Loucy (cell line): ENCODE measurements at regions not wholly inside any gene's neighbourhood (a gene's known extent, or its start where the extent isn't known, plus 50 kb on each side); places are given as distances from the start of the nearest gene placed in this dataset.

Experiments used
- EZH2phosphoT487 ChIP-seq: fragments of 200-600 bp; IDR thresholded peaks from 2 replicates; pipeline ENCODE4 v1.6.1; 2018; ENCODE audit warnings: antibody characterized with exemption, mild to moderate bottlenecking, moderate library complexity, borderline replicate concordance
- TF ChIP-seq, protein P1 (sequence below): fragments of 200-600 bp; sonication (generic); conservative IDR thresholded peaks from 2 replicates; pipeline ENCODE4 v1.5.1; 2014; ENCODE audit warnings: mild to moderate bottlenecking, antibody characterized with exemption, low read length

DNA sequence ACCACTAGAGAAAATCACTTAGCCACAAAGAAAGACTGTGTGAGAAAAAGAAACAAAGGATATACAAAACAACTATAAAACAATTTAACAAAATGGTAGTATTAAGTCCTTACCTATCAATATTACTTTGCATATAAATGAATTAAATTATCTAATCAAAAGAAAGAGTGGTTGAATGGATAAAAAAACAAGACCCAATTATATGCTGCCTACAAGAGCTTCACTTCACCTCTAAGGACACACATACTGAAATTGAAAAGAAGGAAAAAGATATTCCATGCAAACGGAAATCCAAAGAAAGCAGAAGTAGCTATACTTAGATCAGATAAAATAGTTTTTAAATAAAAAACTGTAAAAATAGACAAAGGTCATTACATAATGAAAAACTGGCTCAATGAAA lies 134.9 kb upstream of the CCDC196 start:
- no peak for TF ChIP-seq EZH2phosphoT487
- TF ChIP-seq, protein P1, sequence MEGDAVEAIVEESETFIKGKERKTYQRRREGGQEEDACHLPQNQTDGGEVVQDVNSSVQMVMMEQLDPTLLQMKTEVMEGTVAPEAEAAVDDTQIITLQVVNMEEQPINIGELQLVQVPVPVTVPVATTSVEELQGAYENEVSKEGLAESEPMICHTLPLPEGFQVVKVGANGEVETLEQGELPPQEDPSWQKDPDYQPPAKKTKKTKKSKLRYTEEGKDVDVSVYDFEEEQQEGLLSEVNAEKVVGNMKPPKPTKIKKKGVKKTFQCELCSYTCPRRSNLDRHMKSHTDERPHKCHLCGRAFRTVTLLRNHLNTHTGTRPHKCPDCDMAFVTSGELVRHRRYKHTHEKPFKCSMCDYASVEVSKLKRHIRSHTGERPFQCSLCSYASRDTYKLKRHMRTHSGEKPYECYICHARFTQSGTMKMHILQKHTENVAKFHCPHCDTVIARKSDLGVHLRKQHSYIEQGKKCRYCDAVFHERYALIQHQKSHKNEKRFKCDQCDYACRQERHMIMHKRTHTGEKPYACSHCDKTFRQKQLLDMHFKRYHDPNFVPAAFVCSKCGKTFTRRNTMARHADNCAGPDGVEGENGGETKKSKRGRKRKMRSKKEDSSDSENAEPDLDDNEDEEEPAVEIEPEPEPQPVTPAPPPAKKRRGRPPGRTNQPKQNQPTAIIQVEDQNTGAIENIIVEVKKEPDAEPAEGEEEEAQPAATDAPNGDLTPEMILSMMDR, result no peak
